Tibial artery (tissue), 4 donors: ENCODE measurements at regions not wholly inside any gene's neighbourhood (a gene's known extent, or its start where the extent isn't known, plus 50 kb on each side); places are given as distances from the start of the nearest gene placed in this dataset.

Experiments used
- DNase-seq, 2 donors: peaks; one replicate each; pipeline ENCODE4 v3.0.0-alpha.2; 2019
- H3K27ac ChIP-seq, 2 donors: fragments of 200-600 bp; sonication (generic) in 1 of 2; 1 replicate in 1 of 2; 2 replicates in 1 of 2; pipeline ENCODE4 v1.5.1; 2018 to 2019; ENCODE audit warnings: mild to moderate bottlenecking in 1 of 2
- H3K27me3 ChIP-seq, 2 donors: fragments of 200-600 bp; sonication (generic) in 1 of 2; one replicate each; pipeline versions ENCODE4 v1.5.1 to v1.6.0; 2016 to 2019
- H3K36me3 ChIP-seq, 3 donors: fragments of 200-600 bp; sonication (generic) in 2 of 3; one replicate each; pipeline ENCODE4 v1.5.1; 2016 to 2019; ENCODE audit warnings: mild to moderate bottlenecking in 2 of 3
- H3K4me1 ChIP-seq, 4 donors: fragments of 200-600 bp; sonication (generic) in 2 of 4; 1 replicate in 3 of 4; 2 replicates in 1 of 4; pipeline ENCODE4 v1.5.1; 2016 to 2019
- H3K4me3 ChIP-seq, 2 donors: fragments of 200-600 bp; sonication (generic) in 1 of 2; 1 replicate in 1 of 2; 2 replicates in 1 of 2; pipeline ENCODE4 v1.5.1; 2018 to 2019; ENCODE audit warnings: mild to moderate bottlenecking in 2 of 2
- H3K9me3 ChIP-seq, 3 donors: fragments of 200-600 bp; sonication (generic) in 1 of 3; one replicate each; pipeline ENCODE4 v1.5.1; 2016 to 2019
- CTCF ChIP-seq, 2 experiments: fragments of 200-600 bp in 1 of 2; fragments of 450-650 bp in 1 of 2; IDR thresholded peaks; one replicate each; pipeline ENCODE4 v1.5.1; 2017 to 2019; ENCODE audit warnings: antibody characterized with exemption in 2 of 2, mild to moderate bottlenecking in 1 of 2, moderate library complexity in 1 of 2
- intact Hi-C: fragments of 100-400 bp; cut with DNase I; formaldehyde crosslinking; loops from one replicate; pipeline ENCODE4 v1.15.0; 2023; ENCODE audit warnings: low total_unique reads

- no peak for TF ChIP-seq CTCF (IDR thresholded peaks at IDR 0.05)
- no peaks in the 10 kb centered on the region for H3K9me3 ChIP-seq
- H3K36me3 ChIP-seq = no peaks in the 10 kb centered on the region
- no peaks in the 10 kb centered on the region for H3K27me3 ChIP-seq
- no peaks in the 10 kb centered on the region for H3K4me1 ChIP-seq
- H3K27ac ChIP-seq = no peak overlapping the region
- intact Hi-C loops = no loop called here
- no peak for DNase-seq
- H3K4me3 ChIP-seq = no peak overlapping the region
Measured at GRCh38 chr3:164155400-164155799, 922.9 kb downstream of the SI start.

GRCh38 chr3:164144824-164145223 is 933.5 kb downstream of the SI start:
- Histone ChIP-seq H3K27me3 (no peaks in the 10 kb centered on the region), H3K36me3 (no peaks in the 10 kb centered on the region), H3K27ac (no peak overlapping the region), H3K4me3 (no peak overlapping the region), H3K4me1 (no peaks in the 10 kb centered on the region), H3K9me3 (peaks cover 0 to 11% (median 4%) of the 10 kb centered on the region in 3 donors)
- intact Hi-C loops = no loop called here
- no peak for TF ChIP-seq CTCF (IDR thresholded peaks at IDR 0.05)
- no peak for DNase-seq

- Histone ChIP-seq H3K4me3 (no peak overlapping the region), H3K4me1 (no peaks in the 10 kb centered on the region), H3K27ac (no peak overlapping the region), H3K36me3 (no peaks in the 10 kb centered on the region), H3K27me3 (no peaks in the 10 kb centered on the region), H3K9me3 (no peaks in the 10 kb centered on the region)
- TF ChIP-seq CTCF (IDR thresholded peaks at IDR 0.05) = no peak
- intact Hi-C loops = no loop called here
- DNase-seq = no peak
Measured at GRCh38 chr3:164132878-164133277, 945.4 kb downstream of the SI start.

GRCh38 chr3:164113371-164114332 is 964.6 kb downstream of the SI start:
- H3K27ac ChIP-seq = no peak overlapping the region
- TF ChIP-seq CTCF (IDR thresholded peaks at IDR 0.05) = no peak
- no peak overlapping the region for H3K4me3 ChIP-seq
- no peaks in the 10 kb centered on the region for H3K9me3 ChIP-seq
- DNase-seq = no peak
- H3K27me3 ChIP-seq = no peaks in the 10 kb centered on the region
- H3K36me3 ChIP-seq = no peaks in the 10 kb centered on the region
- H3K4me1 ChIP-seq = no peaks in the 10 kb centered on the region
- intact Hi-C loops = no loop called here

GRCh38 chr3:164096352-164096751 is 981.9 kb downstream of the SI start:
- intact Hi-C loops = no loop called here
- Histone ChIP-seq H3K36me3 (no peaks in the 10 kb centered on the region), H3K27ac (no peak overlapping the region), H3K9me3 (no peaks in the 10 kb centered on the region), H3K27me3 (no peaks in the 10 kb centered on the region), H3K4me1 (no peaks in the 10 kb centered on the region), H3K4me3 (no peak overlapping the region)
- DNase-seq = no peak
- no peak for TF ChIP-seq CTCF (IDR thresholded peaks at IDR 0.05)
